HG02678 (cell line): ENCODE measurements at regions not wholly inside any gene's neighbourhood (a gene's known extent, or its start where the extent isn't known, plus 50 kb on each side); places are given as distances from the start of the nearest gene placed in this dataset.

Experiments
- ATAC-seq: cut with Tn5 transposase; IDR thresholded peaks from one replicate; pipeline ENCODE4 v1.9.1; 2021; ENCODE audit warnings: mild to moderate bottlenecking, moderate library complexity; ENCODE audit not compliant: unreplicated experiment

DNA sequence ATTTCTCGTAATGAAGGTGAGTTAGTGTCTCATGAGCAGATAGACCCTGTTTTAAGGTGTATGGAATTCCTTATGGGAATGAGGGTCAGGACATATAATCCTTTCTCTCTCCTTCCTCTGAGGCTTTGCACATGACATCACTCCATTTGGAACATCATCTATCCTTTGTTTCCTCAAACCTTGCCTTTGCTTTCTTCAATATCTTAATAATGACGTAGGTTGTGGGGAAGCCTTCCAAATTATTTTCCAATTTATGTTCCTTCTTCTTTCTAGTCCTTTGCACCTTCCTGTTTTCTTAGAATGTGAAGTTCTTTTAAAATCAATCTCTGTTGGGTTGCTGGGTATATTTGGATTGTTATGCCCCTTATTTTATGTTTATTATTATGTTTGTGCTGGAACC, 502.9 kb upstream of the STXBP6 start:
- ATAC-seq: no peak

DNA sequence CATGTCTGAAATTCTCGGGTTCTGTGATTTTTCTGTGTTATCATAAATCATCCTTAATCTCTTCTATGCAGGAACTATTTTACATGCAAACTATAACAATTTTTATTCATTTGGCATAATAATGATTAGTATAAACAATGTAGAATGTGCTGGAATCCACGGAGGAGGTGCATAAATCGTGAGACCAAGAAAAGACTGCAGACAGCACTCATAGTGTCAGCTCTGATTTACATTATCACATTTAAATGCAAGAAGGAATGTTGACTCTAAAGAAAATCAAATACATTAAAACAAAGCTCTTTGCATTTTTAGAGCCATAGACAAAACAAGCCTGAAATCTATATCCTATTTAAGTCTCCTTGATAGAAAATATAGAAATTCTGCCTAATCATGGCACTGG, 501.7 kb upstream of the STXBP6 start:
- ATAC-seq: no peak

DNA sequence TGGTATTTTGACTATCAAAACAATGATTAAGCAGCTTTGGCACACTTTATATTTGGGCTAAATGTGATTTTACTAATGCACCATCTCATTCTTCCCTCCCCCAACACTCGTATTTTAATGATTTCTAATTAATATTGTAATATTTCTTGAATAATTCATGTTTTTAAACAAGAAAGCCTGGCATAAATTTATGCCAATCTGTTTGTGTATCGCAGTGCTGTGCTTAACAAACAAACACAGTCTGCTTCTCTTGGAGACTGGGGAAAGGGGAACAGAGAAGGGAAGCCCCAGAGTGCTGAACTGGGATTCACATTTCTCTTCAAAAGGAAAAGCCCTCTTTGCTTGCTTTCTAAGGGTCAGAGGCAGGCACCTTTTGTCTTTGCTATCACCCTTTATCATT, 496.9 kb upstream of the STXBP6 start:
- ATAC-seq: no peak

DNA sequence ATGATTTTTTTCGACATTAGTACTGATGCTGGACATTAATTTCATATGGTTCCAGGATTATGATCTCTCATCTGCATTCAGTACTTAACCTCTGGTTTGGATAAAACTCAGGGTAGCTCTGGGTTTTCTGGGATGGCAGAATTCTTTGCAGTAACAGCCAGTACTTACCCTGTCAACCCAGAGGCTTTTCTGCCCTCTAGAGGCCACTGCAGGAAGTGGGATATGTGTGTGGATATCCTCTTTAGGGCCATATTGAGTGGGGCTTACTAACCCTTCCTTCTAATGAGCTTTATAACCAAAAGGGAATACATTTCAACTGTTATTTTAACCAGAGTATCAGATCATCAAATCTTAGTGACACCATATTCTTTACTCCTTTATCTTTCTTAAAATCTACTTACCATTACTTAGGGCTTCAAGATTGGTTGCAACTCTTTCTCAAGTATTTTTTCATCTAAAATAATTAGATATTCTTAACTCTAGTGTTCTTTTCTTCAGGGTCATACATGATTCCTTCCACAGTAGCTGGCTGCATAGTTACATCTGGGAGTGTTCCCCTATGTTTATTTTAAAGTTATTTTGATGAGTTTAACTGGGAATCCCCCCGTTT, 488.0 kb upstream of the STXBP6 start:
- ATAC-seq: no peak

DNA sequence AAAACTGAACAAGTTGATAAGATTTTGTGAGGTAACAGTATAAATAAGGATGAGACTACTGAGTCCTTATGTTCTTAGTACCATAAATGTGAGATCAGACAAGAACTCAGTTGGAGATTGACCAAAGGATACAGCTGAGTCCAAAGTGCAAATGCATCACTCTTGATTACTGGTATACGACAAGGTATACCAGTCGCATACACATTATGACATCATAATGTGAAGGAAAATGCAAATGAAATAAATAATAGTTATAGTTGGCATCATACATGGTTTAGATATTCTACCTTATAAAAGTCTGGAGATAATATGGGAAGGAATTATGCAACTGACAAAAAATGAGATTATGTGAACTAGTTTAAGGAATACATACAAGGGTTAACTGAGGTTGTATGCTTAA, 476.3 kb upstream of the STXBP6 start:
- ATAC-seq: no peak

DNA sequence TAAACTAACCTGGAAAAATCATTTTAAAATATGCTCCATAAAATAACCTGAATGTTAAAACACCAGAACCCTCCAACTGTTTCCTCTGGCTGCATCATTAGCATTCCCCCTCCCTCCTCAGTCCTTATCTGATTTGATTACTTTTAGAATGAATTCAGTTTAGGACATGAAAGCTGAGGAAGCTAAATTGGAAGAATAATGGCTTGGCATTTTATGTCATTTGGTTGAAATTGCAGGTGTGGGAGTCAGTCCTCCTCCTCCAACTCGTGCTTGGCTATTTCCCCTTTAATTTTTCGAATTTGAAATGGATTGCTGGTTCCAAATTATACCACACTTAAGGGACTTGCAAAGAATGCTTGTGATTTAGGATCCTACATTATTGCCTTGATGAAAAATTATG, 473.0 kb upstream of the STXBP6 start:
- no peak for ATAC-seq

DNA sequence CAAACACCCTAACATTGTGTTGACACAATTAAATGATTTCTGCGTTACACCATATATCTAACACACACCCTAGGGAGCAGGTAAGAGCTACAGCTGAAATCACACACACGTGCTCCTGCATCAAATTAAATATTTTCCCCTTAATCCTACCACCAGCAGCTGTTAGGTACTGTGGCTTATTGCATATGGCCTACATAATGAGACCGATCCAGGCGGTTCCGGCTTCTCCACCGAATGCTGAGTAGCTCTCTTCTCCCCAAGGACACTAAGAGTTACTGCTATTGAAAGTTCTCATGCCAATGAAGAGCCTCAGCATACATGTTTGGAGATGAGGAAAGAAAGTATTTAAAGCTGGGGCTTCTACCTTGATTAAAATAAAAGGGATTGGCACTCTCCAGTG, 472.2 kb upstream of the STXBP6 start:
- ATAC-seq: no peak

DNA sequence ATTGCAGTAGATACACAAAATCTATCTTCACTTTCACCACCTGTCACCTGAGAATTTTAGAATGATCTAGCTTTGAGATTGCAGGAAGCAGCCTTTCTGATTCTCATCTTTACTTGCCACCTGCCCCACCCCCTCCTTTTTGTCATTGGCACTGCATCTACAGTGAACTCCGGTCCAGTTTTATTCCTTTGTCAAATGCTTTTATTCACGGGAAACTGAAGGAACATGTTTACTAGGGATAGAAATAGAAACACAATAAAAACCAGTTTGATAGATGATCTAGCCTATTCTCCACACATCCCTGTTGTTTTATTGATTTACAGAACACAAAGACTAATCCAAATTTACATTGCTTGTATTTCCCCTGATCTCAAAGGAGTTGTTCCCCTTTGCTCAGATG, 471.7 kb upstream of the STXBP6 start:
- ATAC-seq: no peak

DNA sequence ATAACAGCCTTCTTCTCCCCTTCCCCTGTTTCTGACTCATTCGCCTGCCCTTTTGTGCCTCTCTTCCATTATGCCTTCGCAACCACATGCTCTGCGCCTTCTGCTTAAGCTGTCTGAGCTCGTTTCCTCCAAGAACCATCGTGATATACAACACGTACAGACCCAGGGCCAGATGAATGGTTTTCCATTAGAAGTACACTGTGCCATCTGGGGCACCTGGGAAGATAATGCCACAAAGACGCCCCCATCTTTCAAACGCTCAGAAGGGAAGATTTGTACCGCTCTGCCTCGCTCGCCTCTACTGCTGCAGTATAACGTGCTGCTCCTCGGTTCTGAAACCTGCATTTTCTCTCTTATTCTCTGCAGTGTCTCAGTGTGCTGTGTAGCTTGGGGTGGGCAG, 470.9 kb upstream of the STXBP6 start:
- ATAC-seq: no peak

DNA sequence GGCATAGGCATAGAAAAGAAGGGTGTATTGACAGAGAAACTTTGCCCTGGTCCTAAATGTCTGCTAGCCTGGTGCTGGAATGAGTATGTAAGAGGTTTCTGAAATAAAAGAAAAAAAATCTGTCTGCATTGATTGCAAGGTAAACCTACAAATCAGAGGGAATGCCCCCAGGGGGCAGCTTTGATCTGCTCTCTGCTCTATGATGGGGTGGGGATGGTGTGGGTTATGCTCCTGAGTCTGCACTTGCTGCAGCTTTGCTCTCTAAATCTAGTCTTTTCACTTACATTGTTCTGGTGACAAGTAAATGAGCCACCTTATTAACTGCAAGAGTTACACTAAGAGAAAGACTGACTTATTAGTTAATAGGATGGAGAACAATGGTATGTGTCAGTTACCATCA, 468.4 kb upstream of the STXBP6 start:
- ATAC-seq: no peak

DNA sequence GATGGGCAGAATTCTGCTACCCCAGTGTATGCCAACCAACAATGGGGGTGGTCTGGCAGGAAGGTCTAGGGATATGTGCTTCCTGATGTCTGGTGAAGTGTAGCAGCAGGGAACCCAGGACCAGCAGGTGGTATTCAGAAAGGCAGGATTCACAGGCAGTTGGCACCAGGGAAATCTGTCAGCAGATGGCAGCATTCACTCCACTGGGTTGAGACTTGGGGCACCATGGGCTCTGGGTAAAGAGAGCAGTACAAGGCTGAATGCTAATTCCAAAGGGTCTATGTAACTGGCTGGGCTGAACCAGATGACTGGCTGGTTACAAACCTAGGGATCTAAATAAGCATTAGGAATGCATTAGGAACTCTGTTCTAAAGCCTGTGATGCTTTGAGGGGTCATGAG, 466.9 kb upstream of the STXBP6 start:
- ATAC-seq: no peak

DNA sequence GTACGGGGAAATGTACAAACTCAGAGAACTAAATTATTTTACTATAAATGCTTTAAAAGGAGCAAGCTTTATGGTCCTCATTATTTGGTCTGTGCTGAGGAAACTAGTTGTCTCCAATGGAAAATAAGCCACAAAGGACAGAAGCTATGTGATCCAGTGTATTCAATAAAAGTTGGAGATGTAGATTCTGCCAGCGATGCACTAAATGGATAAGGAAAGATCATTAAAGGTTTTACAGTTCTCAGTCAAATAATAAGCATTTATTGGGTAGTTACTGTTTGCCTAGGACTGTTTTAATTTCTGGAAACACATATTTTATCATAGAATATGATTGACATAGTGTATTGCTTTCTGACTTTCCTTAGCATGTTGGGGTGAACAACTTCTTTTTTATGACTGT, 458.9 kb upstream of the STXBP6 start:
- ATAC-seq: no peak

DNA sequence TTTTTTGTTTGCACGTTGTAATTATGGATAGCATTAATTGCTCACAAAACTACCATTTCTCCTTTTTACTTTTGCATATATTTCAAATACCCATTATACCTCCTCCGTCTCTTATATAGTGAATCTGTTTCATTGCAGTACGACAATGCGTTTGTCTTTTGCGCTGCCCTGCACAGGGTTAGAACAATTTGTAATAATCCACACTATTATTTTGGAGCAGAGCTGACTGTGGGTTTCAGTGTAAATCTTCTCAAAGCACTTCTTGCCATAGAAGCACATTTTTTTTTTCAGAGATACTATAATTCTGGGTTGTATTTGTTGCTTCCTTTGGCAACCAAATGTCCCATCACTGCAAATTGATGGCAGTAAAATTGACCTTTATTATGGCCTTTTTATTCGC, 451.8 kb upstream of the STXBP6 start:
- ATAC-seq: no peak

DNA sequence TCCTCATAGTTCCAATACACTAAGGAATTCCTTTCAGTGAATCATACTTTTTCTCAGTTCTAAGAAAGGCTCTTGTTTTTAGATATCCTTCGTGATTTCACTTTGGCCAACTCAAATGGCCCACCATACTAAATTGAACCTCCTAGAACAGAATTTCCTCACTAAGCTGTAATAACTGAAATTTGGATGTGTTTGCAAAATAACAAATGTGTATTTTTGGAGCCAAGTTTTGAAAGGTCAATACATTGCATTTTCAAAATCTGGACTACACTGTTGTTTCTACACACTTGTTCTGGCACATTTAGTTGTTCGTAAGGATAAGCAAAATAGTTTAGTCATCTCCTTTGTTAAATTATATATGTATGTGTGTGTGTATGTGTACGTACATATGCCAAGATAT, 439.0 kb upstream of the STXBP6 start:
- no peak for ATAC-seq

DNA sequence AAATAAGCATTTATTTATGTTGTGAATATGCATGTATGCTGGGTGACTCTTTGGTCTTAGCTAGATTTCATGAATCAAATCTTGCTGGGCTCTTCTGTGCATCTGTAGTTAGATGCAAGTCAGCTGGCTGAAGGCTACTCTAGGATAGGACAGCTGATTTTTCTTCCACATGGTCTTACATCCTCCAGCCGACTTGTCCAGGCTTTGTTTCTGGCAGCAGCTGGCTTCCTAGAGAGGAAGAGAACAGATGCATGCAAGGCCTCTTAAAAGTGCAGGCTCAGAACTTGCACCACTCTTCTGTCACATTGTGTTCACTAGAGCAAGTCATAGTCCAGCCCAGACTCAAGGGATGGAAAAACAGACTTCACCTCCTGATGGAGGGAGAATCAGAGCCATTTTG, 435.4 kb upstream of the STXBP6 start:
- ATAC-seq: no peak

DNA sequence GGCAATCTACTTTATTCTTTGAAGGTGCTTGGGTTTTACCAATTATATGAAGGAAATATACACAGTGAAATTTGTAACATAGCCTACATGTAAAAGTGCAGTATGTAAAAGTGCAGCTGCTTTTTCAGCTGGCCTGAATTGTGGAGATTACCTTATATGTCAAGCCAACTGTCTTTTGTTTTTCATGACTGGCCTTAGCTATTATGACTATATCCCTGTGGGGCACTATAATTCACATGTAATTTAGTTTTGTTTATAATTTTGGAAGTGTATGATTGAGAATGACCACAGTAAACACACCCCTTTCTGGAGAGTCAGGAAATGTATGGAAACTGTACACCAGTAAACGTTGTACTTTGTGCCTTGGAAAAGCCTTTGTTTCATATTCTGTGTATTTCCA, 435.0 kb upstream of the STXBP6 start:
- no peak for ATAC-seq

DNA sequence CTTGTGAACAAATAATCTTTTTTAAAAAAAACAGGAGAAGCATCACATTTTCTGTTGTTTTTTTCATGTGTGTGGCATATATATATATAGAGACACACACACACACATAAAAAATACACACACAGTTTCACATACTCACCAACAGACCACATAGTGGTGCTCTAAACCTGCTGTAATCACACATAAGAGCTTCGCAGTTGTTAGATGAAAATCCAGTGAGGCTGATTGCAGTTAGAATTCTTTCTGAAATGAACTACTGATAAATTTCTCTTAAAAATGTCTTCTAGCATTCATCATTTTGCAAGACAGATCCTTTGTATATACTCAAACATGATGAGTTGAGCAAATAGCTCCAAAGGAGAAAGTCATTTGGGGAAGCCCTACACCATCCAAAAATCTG, 434.3 kb upstream of the STXBP6 start:
- no peak for ATAC-seq

DNA sequence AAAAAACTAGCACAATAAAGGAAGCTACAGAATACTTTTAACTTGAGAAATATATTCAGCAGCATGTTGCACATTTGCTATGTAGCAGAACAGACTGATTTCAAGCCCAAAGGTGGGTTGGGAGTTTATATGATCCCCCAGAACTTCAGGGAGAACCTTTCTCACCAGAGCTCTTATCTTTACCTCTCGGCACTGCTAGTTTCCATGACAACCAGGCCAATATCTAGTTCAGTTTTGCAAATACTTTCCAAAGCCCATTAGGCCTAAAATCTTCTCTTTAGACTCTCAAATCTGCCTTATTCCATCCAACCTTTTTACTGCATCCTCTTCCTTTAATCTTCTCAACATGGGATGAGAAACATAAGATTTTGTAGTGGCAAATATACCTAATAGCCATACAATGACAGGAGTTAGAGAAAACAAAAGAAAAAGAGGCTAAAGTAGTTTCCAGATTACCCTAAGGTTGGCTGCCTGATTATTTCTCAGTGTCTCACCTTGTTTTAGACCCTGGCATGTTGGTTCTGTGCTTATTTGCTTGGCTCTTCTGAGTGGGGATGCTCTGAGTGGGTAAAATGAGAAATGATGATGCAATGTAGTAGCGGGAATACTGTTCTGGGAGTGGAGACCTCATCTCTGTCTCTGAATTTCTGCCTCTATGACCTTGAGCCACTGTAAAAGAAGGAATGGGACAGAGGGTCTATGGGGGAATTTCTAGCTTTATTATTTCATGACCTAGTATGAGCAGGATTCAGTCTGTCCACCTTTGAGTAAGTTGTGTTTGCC, 427.6 kb upstream of the STXBP6 start:
- ATAC-seq: no peak

DNA sequence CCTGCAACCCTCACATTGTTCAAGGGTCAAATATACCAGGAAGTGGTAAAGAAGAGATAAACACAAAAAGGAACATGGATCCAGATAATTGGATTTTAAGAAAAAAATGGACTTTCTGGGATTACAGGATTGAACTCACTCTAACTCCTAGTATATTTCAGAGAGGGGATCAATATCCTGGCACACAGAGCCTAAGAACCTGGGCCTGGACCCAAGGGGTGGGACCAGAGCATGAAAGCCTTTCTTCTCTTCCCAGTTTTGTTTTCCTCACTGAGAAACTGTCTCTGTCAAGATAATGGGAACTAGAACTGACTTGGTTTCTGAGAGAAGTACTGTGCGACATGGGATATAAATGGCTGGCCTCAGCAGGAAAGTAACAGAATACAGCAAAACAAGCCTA, 422.8 kb upstream of the STXBP6 start:
- ATAC-seq: no peak

DNA sequence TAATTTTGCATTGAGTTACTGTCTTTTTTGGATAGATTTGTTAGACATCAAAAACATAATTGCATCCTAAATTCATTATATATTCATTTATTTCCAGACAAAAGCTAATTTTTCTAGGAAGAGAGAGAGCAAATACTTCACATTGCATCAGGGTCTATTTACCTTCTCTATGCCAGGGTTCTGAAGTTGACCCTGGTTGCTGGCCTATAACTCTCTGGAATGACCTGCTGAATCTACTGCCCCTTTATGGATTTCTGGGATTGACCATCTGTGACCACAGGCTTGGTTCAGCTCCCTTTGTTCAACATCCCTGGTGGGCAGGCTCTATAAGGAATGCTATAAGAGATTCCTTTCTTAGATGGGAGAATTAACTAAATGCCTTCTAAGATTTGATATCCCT, 414.8 kb upstream of the STXBP6 start:
- ATAC-seq: no peak

DNA sequence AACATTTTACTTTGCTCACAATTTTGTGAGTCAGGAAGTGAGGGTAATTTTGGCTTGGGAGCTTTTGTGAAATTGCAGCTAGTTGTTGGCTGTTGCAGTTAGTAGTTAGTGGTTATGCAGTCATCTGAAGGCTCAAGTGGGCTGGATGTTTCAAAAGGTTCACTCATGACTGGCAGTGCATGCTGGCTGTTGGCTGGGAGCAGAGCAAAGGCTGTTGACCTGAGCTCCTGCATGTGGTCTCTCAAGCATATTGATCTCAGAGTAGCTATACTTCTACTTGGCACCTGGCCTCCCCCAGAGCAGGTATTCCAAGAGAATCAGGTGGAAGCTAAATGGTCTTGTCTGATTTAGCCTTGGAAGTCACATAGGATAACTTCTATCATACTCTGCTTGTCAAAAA, 414.1 kb upstream of the STXBP6 start:
- ATAC-seq: no peak

DNA sequence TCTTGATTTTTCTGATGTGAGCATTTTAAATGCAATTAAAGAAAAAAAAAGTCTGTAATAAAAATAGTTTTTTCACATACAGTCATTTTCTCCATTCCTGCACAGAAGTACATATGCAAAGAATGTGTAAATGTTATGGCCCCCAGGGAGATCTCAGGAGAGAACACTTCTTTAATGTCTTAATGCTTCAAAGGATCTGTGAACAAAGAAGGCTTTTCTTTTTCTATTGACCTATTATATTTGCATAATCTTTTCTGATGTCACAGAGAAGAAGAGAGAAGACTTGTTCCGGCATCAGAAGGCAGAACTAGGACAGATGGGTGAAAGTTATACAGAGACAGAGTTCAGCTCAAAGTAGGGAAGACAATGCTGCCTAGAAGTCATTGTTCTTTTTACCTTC, 413.5 kb upstream of the STXBP6 start:
- no peak for ATAC-seq

DNA sequence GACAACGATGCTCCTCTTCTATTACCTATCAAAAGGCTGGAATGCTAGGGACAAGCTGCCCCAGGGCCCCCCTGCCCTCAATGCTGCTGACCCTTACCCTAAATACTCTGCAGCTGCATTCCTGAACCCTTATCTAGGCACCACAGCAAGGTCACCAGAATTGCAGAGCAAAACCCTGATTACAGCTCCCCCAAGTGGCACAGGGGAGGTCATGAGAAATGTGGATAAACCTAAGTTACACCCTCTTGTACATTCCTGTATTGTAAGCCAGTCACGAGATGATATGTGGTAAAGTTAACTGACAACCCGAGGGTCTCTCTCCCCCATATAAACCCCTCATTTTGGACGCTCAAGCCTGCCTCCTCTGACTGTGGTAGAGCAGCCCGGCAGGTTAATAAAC, 411.8 kb upstream of the STXBP6 start:
- no peak for ATAC-seq
